Esophagus squamous epithelium (tissue), 4 donors: ENCODE measurements at regions not wholly inside any gene's neighbourhood (a gene's known extent, or its start where the extent isn't known, plus 50 kb on each side); places are given as distances from the start of the nearest gene placed in this dataset.

ENCODE experiments used
- POLR2A ChIP-seq, 4 donors: fragments of 450-650 bp; IDR thresholded peaks; one replicate each; pipeline ENCODE4 v1.6.1; 2017; ENCODE audit warnings: antibody characterized with exemption in 4 of 4, mild to moderate bottlenecking in 4 of 4, moderate library complexity in 3 of 4
- TF ChIP-seq, protein P1 (sequence below), 6 experiments: fragments of 450-650 bp in 4 of 6; fragments of 200-600 bp in 2 of 6; sonication (generic) in 2 of 6; IDR thresholded peaks; one replicate each; pipeline ENCODE4 v1.5.1; 2016 to 2019; ENCODE audit warnings: antibody characterized with exemption in 6 of 6, mild to moderate bottlenecking in 4 of 6, moderate library complexity in 4 of 6

DNA sequence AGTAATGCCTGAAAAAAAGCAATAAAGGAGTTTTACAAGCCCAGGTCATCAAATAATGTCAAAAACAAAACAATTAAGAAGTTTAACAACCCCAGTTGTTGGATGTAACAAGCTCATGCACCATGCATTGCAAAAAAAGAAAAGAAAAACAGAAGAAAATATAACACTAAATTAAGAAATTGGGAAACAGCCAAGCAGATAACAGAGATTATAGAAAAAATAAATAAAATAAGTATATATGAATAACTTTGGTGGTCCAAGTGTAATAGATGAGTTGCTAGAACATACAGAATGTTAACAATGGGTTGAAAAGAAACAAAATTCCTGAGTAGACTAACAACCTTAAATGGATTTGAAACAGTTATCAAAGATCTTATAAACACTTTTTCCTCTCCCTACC, 573.1 kb upstream of the SOX11 start:
- TF ChIP-seq, protein P1, sequence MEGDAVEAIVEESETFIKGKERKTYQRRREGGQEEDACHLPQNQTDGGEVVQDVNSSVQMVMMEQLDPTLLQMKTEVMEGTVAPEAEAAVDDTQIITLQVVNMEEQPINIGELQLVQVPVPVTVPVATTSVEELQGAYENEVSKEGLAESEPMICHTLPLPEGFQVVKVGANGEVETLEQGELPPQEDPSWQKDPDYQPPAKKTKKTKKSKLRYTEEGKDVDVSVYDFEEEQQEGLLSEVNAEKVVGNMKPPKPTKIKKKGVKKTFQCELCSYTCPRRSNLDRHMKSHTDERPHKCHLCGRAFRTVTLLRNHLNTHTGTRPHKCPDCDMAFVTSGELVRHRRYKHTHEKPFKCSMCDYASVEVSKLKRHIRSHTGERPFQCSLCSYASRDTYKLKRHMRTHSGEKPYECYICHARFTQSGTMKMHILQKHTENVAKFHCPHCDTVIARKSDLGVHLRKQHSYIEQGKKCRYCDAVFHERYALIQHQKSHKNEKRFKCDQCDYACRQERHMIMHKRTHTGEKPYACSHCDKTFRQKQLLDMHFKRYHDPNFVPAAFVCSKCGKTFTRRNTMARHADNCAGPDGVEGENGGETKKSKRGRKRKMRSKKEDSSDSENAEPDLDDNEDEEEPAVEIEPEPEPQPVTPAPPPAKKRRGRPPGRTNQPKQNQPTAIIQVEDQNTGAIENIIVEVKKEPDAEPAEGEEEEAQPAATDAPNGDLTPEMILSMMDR (IDR thresholded peaks at IDR 0.05), result no peak
- no peak for TF ChIP-seq POLR2A (IDR thresholded peaks at IDR 0.05)
